Stimulated activated effector memory CD8-positive, alpha-beta T cell treated with anti-CD3 and anti-CD28 coated beads, Interleukin-12 subunit alpha, Interleukin-12 subunit beta, amount 100 ng/mL, for 72 hours (primary cell): ENCODE measurements at regions not wholly inside any gene's neighbourhood (a gene's known extent, or its start where the extent isn't known, plus 50 kb on each side); places are given as distances from the start of the nearest gene placed in this dataset.
"Not testable (repeated sequence)": the region's sequence is repeated elsewhere in the genome, so short reads cannot be mapped to it uniquely, and the experiment has no call there.

Experiments used
- ATAC-seq: fragments of 150-1000 bp; cut with Tn5 transposase; 2 replicates; pipeline ENCODE4 v1.10.0; 2021
- DNase-seq, 2 donors: peaks; one replicate each; pipeline ENCODE4 v3.0.0; 2021 to 2022; ENCODE audit warnings: low spot score in 2 of 2
- H3K27ac Mint-ChIP-seq: one replicate; pipeline ENCODE4 v1.8.0; 2022; ENCODE audit warnings: mild to moderate bottlenecking, mixed read lengths
- H3K36me3 Mint-ChIP-seq: one replicate; pipeline ENCODE4 v1.8.0; 2022; ENCODE audit warnings: mild to moderate bottlenecking, mixed read lengths
- H3K4me1 Mint-ChIP-seq: one replicate; pipeline ENCODE4 v1.8.0; 2022; ENCODE audit warnings: mixed read lengths
- H3K4me3 Mint-ChIP-seq: one replicate; pipeline ENCODE4 v1.8.0; 2022; ENCODE audit warnings: mild to moderate bottlenecking, mixed read lengths
- H3K9me3 Mint-ChIP-seq: one replicate; pipeline ENCODE4 v1.8.0; 2022; ENCODE audit warnings: mixed read lengths

- not testable (repeated sequence) for ATAC-seq, DNase-seq, H3K36me3 Mint-ChIP-seq, H3K4me3 Mint-ChIP-seq, H3K9me3 Mint-ChIP-seq, H3K4me1 Mint-ChIP-seq, H3K27ac Mint-ChIP-seq
Measured at GRCh38 chr2:125422198-125422770, 1233.7 kb upstream of the GYPC start.

GRCh38 chr2:125424266-125424785 lies 1231.6 kb upstream of the GYPC start:
- H3K36me3 Mint-ChIP-seq, result no peaks in the 10 kb centered on the region
- peaks cover 4% of the 10 kb centered on the region for H3K9me3 Mint-ChIP-seq
- no peak for DNase-seq
- no peak for ATAC-seq
- H3K4me1 Mint-ChIP-seq, result no peaks in the 10 kb centered on the region
- H3K4me3 Mint-ChIP-seq, result no peak overlapping the region
- no peak overlapping the region for H3K27ac Mint-ChIP-seq

- H3K9me3 Mint-ChIP-seq, result no peaks in the 10 kb centered on the region
- H3K27ac Mint-ChIP-seq, result no peak overlapping the region
- no peaks in the 10 kb centered on the region for H3K36me3 Mint-ChIP-seq
- H3K4me1 Mint-ChIP-seq, result no peaks in the 10 kb centered on the region
- ATAC-seq, result no peak
- no peak for DNase-seq
- no peak overlapping the region for H3K4me3 Mint-ChIP-seq
Measured at GRCh38 chr2:125427721-125428315, 1228.1 kb upstream of the GYPC start.

- ATAC-seq, result no peak
- Mint-ChIP-seq H3K4me3 (no peak overlapping the region), H3K27ac (no peak overlapping the region)
Measured at GRCh38 chr2:125444106-125444505, 1211.9 kb upstream of the GYPC start.

GRCh38 chr2:125445495-125445894 lies 1210.5 kb upstream of the GYPC start:
- Mint-ChIP-seq H3K4me1 (no peaks in the 10 kb centered on the region), H3K27ac (no peak overlapping the region), H3K4me3 (no peak overlapping the region), H3K9me3 (peaks cover 13% of the 10 kb centered on the region), H3K36me3 (no peaks in the 10 kb centered on the region)
- no peak for ATAC-seq
- DNase-seq, result no peak

More at GRCh38 chr2:125444106-125444505, 1211.9 kb upstream of the GYPC start:
- Mint-ChIP-seq H3K36me3 (no peaks in the 10 kb centered on the region), H3K4me1 (no peaks in the 10 kb centered on the region), H3K9me3 (peaks cover 10% of the 10 kb centered on the region)
- no peak for DNase-seq

GRCh38 chr2:125450092-125450491 lies 1205.9 kb upstream of the GYPC start:
- Mint-ChIP-seq H3K4me1 (no peaks in the 10 kb centered on the region), H3K36me3 (no peaks in the 10 kb centered on the region), H3K27ac (no peak overlapping the region), H3K9me3 (peaks cover 21% of the 10 kb centered on the region), H3K4me3 (no peak overlapping the region)
- ATAC-seq, result no peak
- DNase-seq, result no peak

- no peak for ATAC-seq
- H3K9me3 Mint-ChIP-seq, result peaks cover 21% of the 10 kb centered on the region
- H3K4me3 Mint-ChIP-seq, result no peak overlapping the region
- no peak overlapping the region for H3K27ac Mint-ChIP-seq
- no peaks in the 10 kb centered on the region for H3K4me1 Mint-ChIP-seq
- DNase-seq, result no peak
- H3K36me3 Mint-ChIP-seq, result no peaks in the 10 kb centered on the region
Measured at GRCh38 chr2:125455110-125455509, 1200.8 kb upstream of the GYPC start.

GRCh38 chr2:125456693-125457363 lies 1199.1 kb upstream of the GYPC start:
- Mint-ChIP-seq H3K9me3 (peaks cover 21% of the 10 kb centered on the region), H3K27ac (no peak overlapping the region), H3K4me3 (no peak overlapping the region), H3K36me3 (no peaks in the 10 kb centered on the region), H3K4me1 (no peaks in the 10 kb centered on the region)
- DNase-seq (no peak), ATAC-seq (no peak)

- DNase-seq (no peak), ATAC-seq (no peak)
- H3K27ac Mint-ChIP-seq, result no peak overlapping the region
- no peaks in the 10 kb centered on the region for H3K36me3 Mint-ChIP-seq
- H3K4me1 Mint-ChIP-seq, result no peaks in the 10 kb centered on the region
- H3K9me3 Mint-ChIP-seq, result peaks cover 21% of the 10 kb centered on the region
- H3K4me3 Mint-ChIP-seq, result no peak overlapping the region
Measured at GRCh38 chr2:125471963-125472362, 1184.0 kb upstream of the GYPC start.

- no peak for DNase-seq
- no peak overlapping the region for H3K4me3 Mint-ChIP-seq
- H3K4me1 Mint-ChIP-seq, result no peaks in the 10 kb centered on the region
- no peaks in the 10 kb centered on the region for H3K36me3 Mint-ChIP-seq
- peaks cover 16% of the 10 kb centered on the region for H3K9me3 Mint-ChIP-seq
- no peak overlapping the region for H3K27ac Mint-ChIP-seq
- ATAC-seq, result no peak
Measured at GRCh38 chr2:125479143-125479636, 1176.8 kb upstream of the GYPC start.

- Mint-ChIP-seq H3K27ac (no peak overlapping the region), H3K9me3 (peaks cover 16% of the 10 kb centered on the region), H3K4me3 (no peak overlapping the region), H3K36me3 (no peaks in the 10 kb centered on the region), H3K4me1 (no peaks in the 10 kb centered on the region)
- no peak for DNase-seq
- no peak for ATAC-seq
Measured at GRCh38 chr2:125490308-125490707, 1165.7 kb upstream of the GYPC start.

- Mint-ChIP-seq H3K9me3 (peaks cover 13% of the 10 kb centered on the region), H3K4me3 (no peak overlapping the region), H3K4me1 (no peaks in the 10 kb centered on the region), H3K27ac (no peak overlapping the region), H3K36me3 (no peaks in the 10 kb centered on the region)
- ATAC-seq, result no peak
- no peak for DNase-seq
Measured at GRCh38 chr2:125491663-125492062, 1164.3 kb upstream of the GYPC start.

GRCh38 chr2:125512313-125512712 lies 1143.6 kb upstream of the GYPC start:
- Mint-ChIP-seq H3K9me3 (peaks cover 27% of the 10 kb centered on the region), H3K36me3 (no peaks in the 10 kb centered on the region), H3K4me1 (no peaks in the 10 kb centered on the region), H3K4me3 (no peak overlapping the region), H3K27ac (no peak overlapping the region)
- no peak for DNase-seq
- no peak for ATAC-seq

- Mint-ChIP-seq H3K9me3 (peaks cover 27% of the 10 kb centered on the region), H3K27ac (no peak overlapping the region), H3K4me3 (no peak overlapping the region), H3K4me1 (no peaks in the 10 kb centered on the region), H3K36me3 (peaks cover 6% of the 10 kb centered on the region)
- no peak for DNase-seq
- no peak for ATAC-seq
Measured at GRCh38 chr2:125516496-125517109, 1139.4 kb upstream of the GYPC start.

- DNase-seq (no peak), ATAC-seq (no peak)
- no peaks in the 10 kb centered on the region for H3K4me1 Mint-ChIP-seq
- H3K36me3 Mint-ChIP-seq, result no peaks in the 10 kb centered on the region
- peaks cover 9% of the 10 kb centered on the region for H3K9me3 Mint-ChIP-seq
- no peak overlapping the region for H3K4me3 Mint-ChIP-seq
- H3K27ac Mint-ChIP-seq, result no peak overlapping the region
Measured at GRCh38 chr2:125526093-125526492, 1129.9 kb upstream of the GYPC start.
